HTR-8/SVneo (cell line): ENCODE measurements at regions not wholly inside any gene's neighbourhood (a gene's known extent, or its start where the extent isn't known, plus 50 kb on each side); places are given as distances from the start of the nearest gene placed in this dataset.
"Not testable (repeated sequence)": the region's sequence is repeated elsewhere in the genome, so short reads cannot be mapped to it uniquely, and the experiment has no call there.

Experiments
- DNase-seq: peaks from one replicate; pipeline ENCODE4 v3.0.0; 2011; ENCODE audit warnings: low spot score, mixed read lengths; ENCODE audit not compliant: insufficient read length
- FAIRE-seq: peaks from 2 replicates; lab custom pipeline; 2011; peaks lifted over from hg19 to GRCh38; lab: Jason Lieb, UNC

GRCh38 chr5:25481463-25481862 lies 836.7 kb upstream of the CDH10 start:
- DNase-seq (no peak), FAIRE-seq (no peak)

GRCh38 chr5:25459082-25459481 lies 814.3 kb upstream of the CDH10 start:
- DNase-seq (no peak), FAIRE-seq (no peak)

- DNase-seq (no peak), FAIRE-seq (no peak)
Measured at GRCh38 chr5:25458628-25459027, 813.9 kb upstream of the CDH10 start.

- DNase-seq (no peak), FAIRE-seq (no peak)
Measured at GRCh38 chr5:25453500-25453899, 808.7 kb upstream of the CDH10 start.

- no peak for DNase-seq
- no peak for FAIRE-seq
Measured at GRCh38 chr5:25451294-25451693, 806.5 kb upstream of the CDH10 start.

- DNase-seq = no peak
- peak; percentile 28 for FAIRE-seq
Measured at GRCh38 chr5:25448646-25449045, 803.9 kb upstream of the CDH10 start.

- DNase-seq (no peak), FAIRE-seq (no peak)
Measured at GRCh38 chr5:25448190-25448621, 803.4 kb upstream of the CDH10 start.

- FAIRE-seq, DNase-seq: not testable (repeated sequence)
Measured at GRCh38 chr5:25446061-25446420, 801.3 kb upstream of the CDH10 start.

GRCh38 chr5:25445381-25446060 lies 800.7 kb upstream of the CDH10 start:
- DNase-seq, FAIRE-seq: not testable (repeated sequence)

GRCh38 chr5:25444697-25445096 lies 799.9 kb upstream of the CDH10 start:
- no peak for FAIRE-seq
- no peak for DNase-seq

- FAIRE-seq (no peak), DNase-seq (no peak)
Measured at GRCh38 chr5:25441810-25442209, 797.0 kb upstream of the CDH10 start.

GRCh38 chr5:25439025-25439424 lies 794.2 kb upstream of the CDH10 start:
- no peak for FAIRE-seq
- no peak for DNase-seq

- FAIRE-seq, DNase-seq: not testable (repeated sequence)
Measured at GRCh38 chr5:25438375-25438774, 793.6 kb upstream of the CDH10 start.

GRCh38 chr5:25436452-25436851 lies 791.7 kb upstream of the CDH10 start:
- no peak for FAIRE-seq

GRCh38 chr5:25435882-25436281 lies 791.1 kb upstream of the CDH10 start:
- FAIRE-seq (no peak), DNase-seq (no peak)

More at GRCh38 chr5:25436452-25436851, 791.7 kb upstream of the CDH10 start:
- no peak for DNase-seq

- FAIRE-seq = no peak
- peak; percentile 10 for DNase-seq
Measured at GRCh38 chr5:25427240-25427639, 782.5 kb upstream of the CDH10 start.

GRCh38 chr5:25423271-25423670 lies 778.5 kb upstream of the CDH10 start:
- no peak for DNase-seq
- no peak for FAIRE-seq

GRCh38 chr5:25419684-25420083 lies 774.9 kb upstream of the CDH10 start:
- no peak for FAIRE-seq
- DNase-seq = no peak

GRCh38 chr5:25418978-25419377 lies 774.2 kb upstream of the CDH10 start:
- FAIRE-seq = no peak

GRCh38 chr5:25418319-25418859 lies 773.6 kb upstream of the CDH10 start:
- DNase-seq (no peak), FAIRE-seq (no peak)

More at GRCh38 chr5:25418978-25419377, 774.2 kb upstream of the CDH10 start:
- no peak for DNase-seq

GRCh38 chr5:25416960-25417359 lies 772.2 kb upstream of the CDH10 start:
- no peak for DNase-seq
- peak; percentile 13 for FAIRE-seq

GRCh38 chr5:25415970-25416369 lies 771.2 kb upstream of the CDH10 start:
- FAIRE-seq (peak; percentile 9), DNase-seq (no peak)
